Breast epithelium (tissue), 3 donors: ENCODE measurements at regions not wholly inside any gene's neighbourhood (a gene's known extent, or its start where the extent isn't known, plus 50 kb on each side); places are given as distances from the start of the nearest gene placed in this dataset.

Source experiments
- CTCF ChIP-seq, 3 donors: fragments of 450-650 bp; IDR thresholded peaks; one replicate each; pipeline ENCODE4 v1.5.1; 2016 to 2017; ENCODE audit warnings: antibody characterized with exemption in 3 of 3, mild to moderate bottlenecking in 3 of 3, moderate library complexity in 3 of 3
- POLR2A ChIP-seq: fragments of 450-650 bp; IDR thresholded peaks from one replicate; pipeline ENCODE4 v1.6.1; 2016; ENCODE audit warnings: antibody characterized with exemption, mild to moderate bottlenecking, moderate library complexity
- POLR2AphosphoS5 ChIP-seq, 3 donors: sonication (generic); formaldehyde crosslinking; IDR thresholded peaks; one replicate each; pipeline ENCODE4 v1.6.1; 2017; ENCODE audit warnings: antibody characterized with exemption in 3 of 3

- TF ChIP-seq CTCF (IDR thresholded peaks at IDR 0.05) (no peak), POLR2AphosphoS5 (IDR thresholded peaks at IDR 0.05) (no peak), POLR2A (no peak)
Measured at GRCh38 chr9:108395421-108395820, 460.4 kb downstream of the ACTL7B start.
